ENCODE measurements at regions not wholly inside any gene's neighbourhood (a gene's known extent, or its start where the extent isn't known, plus 50 kb on each side); places are given as distances from the start of the nearest gene placed in this dataset.
"Not testable (repeated sequence)": the region's sequence is repeated elsewhere in the genome, so short reads cannot be mapped to it uniquely, and the experiment has no call there.

DNA sequence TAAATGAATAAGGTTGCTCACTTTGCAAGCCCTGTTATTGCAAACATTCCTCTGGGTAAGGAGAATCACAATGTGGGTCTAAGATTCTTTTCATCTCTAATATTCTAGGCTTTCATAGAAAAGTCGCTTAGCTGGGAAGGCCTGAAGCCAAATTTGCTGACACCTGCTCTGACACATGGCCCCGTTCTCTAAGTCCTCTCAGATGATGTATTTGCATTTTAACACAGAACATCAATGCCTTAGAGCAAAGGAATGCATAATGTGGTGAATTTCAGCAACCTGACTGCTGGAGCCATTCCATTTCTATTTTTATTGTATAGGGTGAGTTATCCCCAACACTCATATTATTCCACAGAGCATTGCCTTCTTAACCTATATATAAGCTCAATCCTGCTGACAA lies 682.1 kb upstream of the NRP1 start:
- WGBS, 2 experiments = 91 to 100% methylated on average over 2 of the region's 2 CpGs

DNA sequence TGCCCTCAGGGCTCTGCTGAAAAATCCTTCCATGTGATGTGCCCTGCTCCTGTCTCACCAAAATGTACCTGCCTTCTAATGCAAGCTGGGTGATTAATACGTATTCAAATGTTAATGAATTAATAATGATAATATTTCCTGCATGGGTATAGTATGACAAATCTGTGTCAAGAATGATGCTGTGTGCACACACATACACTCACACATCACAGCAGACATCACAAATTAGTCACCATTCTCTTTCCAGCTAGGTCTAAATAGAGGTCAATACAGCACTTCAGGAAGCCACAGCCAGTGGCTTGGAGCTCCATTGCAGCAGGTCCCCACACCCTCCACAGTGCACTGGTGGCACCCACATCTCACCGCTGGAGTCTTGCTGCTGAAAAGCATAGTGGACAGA lies 681.2 kb upstream of the NRP1 start:
- H3K9me3 ChIP-seq (ENCODE audit: control insufficient read depth, low read length) = no peaks in the 10 kb centered on the region
- 96 to 100% methylated on average over 1 of the region's 2 CpGs for WGBS, 2 experiments
- no peak overlapping the region for H3K4me3 ChIP-seq (ENCODE audit: insufficient read depth, low read depth, low read length)
- H3K27me3 ChIP-seq (ENCODE audit: control insufficient read depth, insufficient read depth, low read length, poor library complexity, severe bottlenecking) = no peaks in the 10 kb centered on the region
- H3K27ac ChIP-seq (ENCODE audit: insufficient read depth, low read depth, low read length, poor library complexity, severe bottlenecking) = no peak overlapping the region
- no peaks in the 10 kb centered on the region for H3K4me1 ChIP-seq (ENCODE audit: control insufficient read depth, insufficient read depth, low read length)
- no peaks in the 10 kb centered on the region for H3K36me3 ChIP-seq (ENCODE audit: control insufficient read depth, insufficient read depth, low read length)

More for the DNA sequence above, 682.1 kb upstream of the NRP1 start:
- Histone ChIP-seq H3K4me3 (ENCODE audit: insufficient read depth, low read depth, low read length) (no peak overlapping the region), H3K9me3 (ENCODE audit: control insufficient read depth, low read length) (no peaks in the 10 kb centered on the region), H3K4me1 (ENCODE audit: control insufficient read depth, insufficient read depth, low read length) (no peaks in the 10 kb centered on the region), H3K36me3 (ENCODE audit: control insufficient read depth, insufficient read depth, low read length) (no peaks in the 10 kb centered on the region), H3K27ac (ENCODE audit: insufficient read depth, low read depth, low read length, poor library complexity, severe bottlenecking) (no peak overlapping the region), H3K27me3 (ENCODE audit: control insufficient read depth, insufficient read depth, low read length, poor library complexity, severe bottlenecking) (no peaks in the 10 kb centered on the region)

DNA sequence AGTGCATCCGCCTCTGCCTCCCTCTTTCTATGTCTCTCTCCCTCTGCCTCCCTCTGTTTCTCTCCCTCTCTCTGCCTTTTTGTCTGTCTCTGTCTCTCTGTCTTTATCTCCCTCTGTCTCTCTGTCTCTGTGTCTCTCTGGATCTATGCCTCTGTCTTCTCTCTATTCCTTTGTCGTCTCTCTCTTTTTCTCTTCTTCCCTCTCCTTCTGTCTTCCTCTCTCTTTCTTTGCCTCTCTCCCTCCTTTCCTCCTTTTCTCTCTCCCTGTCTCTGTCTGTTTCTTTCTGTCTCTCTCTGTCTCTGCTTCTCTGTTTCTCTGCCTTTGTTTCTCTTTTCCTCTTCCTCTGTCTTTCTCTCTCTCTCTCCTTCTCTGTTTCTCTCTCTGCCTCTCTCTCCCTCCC lies 678.8 kb upstream of the NRP1 start:
- Histone ChIP-seq H3K27ac (ENCODE audit: insufficient read depth, low read depth, low read length, poor library complexity, severe bottlenecking) (no peak overlapping the region), H3K36me3 (ENCODE audit: control insufficient read depth, insufficient read depth, low read length) (no peaks in the 10 kb centered on the region), H3K4me1 (ENCODE audit: control insufficient read depth, insufficient read depth, low read length) (no peaks in the 10 kb centered on the region), H3K27me3 (ENCODE audit: control insufficient read depth, insufficient read depth, low read length, poor library complexity, severe bottlenecking) (no peaks in the 10 kb centered on the region), H3K4me3 (ENCODE audit: insufficient read depth, low read depth, low read length) (no peak overlapping the region), H3K9me3 (ENCODE audit: control insufficient read depth, low read length) (no peaks in the 10 kb centered on the region)
- WGBS, 2 experiments = 87 to 94% methylated on average over 2 of the region's 2 CpGs

DNA sequence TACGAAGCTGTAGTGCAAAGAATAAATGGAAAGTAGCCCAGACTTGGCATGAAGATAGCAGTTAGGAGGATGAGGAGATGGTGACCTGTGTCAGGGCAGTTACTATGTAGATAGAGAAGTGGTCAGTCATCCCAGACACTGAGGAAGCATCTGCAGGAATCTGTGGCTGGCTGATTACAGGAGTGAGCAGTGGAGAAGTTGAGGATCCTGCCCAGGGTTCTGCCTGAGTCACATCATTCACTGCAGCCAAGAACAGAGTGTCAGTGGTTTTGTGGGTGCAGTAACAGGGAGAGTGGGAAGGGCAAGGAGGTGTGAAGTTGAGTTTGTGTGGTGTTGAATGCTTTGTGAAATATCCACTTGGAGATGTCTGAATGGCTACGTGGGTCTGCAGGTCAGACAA lies 676.4 kb upstream of the NRP1 start:
- no peak overlapping the region for H3K27ac ChIP-seq (ENCODE audit: insufficient read depth, low read depth, low read length, poor library complexity, severe bottlenecking)
- no peak overlapping the region for H3K4me3 ChIP-seq (ENCODE audit: insufficient read depth, low read depth, low read length)
- WGBS, 2 experiments = 91 to 97% methylated on average over 2 of the region's 2 CpGs
- H3K9me3 ChIP-seq (ENCODE audit: control insufficient read depth, low read length) = no peaks in the 10 kb centered on the region
- no peaks in the 10 kb centered on the region for H3K27me3 ChIP-seq (ENCODE audit: control insufficient read depth, insufficient read depth, low read length, poor library complexity, severe bottlenecking)
- no peaks in the 10 kb centered on the region for H3K36me3 ChIP-seq (ENCODE audit: control insufficient read depth, insufficient read depth, low read length)
- no peaks in the 10 kb centered on the region for H3K4me1 ChIP-seq (ENCODE audit: control insufficient read depth, insufficient read depth, low read length)

DNA sequence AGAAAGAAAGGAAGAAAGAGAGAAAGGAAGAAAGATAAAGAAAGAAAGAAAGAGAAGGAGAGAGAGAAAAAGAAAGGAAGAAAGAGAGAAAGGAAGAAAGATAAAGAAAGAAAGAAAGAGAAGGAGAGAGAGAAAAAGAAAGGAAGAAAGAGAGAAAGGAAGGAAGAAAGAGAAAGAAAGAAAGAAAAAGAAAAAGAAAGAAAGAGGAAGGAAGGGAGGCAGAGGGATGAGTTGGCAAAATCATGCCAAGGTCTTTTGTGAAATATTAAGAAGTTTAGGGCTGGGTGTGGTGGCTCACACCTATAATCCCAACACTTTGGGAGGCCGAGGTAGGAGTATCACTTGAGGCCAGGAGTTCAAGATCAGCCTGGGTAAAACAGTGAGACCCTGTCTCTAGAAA lies 675.8 kb upstream of the NRP1 start:
- H3K4me3 ChIP-seq (ENCODE audit: insufficient read depth, low read depth, low read length); H3K36me3 ChIP-seq (ENCODE audit: control insufficient read depth, insufficient read depth, low read length); H3K4me1 ChIP-seq (ENCODE audit: control insufficient read depth, insufficient read depth, low read length); H3K9me3 ChIP-seq (ENCODE audit: control insufficient read depth, low read length); H3K27me3 ChIP-seq (ENCODE audit: control insufficient read depth, insufficient read depth, low read length, poor library complexity, severe bottlenecking); H3K27ac ChIP-seq (ENCODE audit: insufficient read depth, low read depth, low read length, poor library complexity, severe bottlenecking): not testable (repeated sequence)
- 100% methylated on average over 1 of the region's 1 CpG for WGBS, 2 experiments

DNA sequence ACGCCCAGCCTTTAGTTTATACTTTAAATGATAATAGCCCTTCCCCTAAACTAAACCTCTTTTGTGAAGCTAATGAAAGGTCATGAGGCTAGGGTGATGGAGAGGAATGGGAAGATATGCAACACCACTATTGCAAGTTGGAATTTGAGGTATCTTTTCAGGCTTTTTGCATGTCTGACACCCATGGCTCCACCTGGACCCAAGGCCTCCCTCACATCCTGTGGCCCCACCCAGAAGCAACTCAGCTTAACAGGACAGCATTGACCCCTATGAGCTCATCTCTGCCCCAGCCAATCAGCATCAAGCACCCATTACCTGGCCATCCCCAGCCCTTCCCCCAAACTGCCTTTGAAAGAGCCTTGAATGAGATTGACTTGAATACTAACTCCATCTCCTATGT lies 674.2 kb upstream of the NRP1 start:
- Histone ChIP-seq H3K27ac (ENCODE audit: insufficient read depth, low read depth, low read length, poor library complexity, severe bottlenecking) (no peak overlapping the region), H3K4me1 (ENCODE audit: control insufficient read depth, insufficient read depth, low read length) (no peaks in the 10 kb centered on the region), H3K27me3 (ENCODE audit: control insufficient read depth, insufficient read depth, low read length, poor library complexity, severe bottlenecking) (no peaks in the 10 kb centered on the region), H3K4me3 (ENCODE audit: insufficient read depth, low read depth, low read length) (no peak overlapping the region), H3K9me3 (ENCODE audit: control insufficient read depth, low read length) (no peaks in the 10 kb centered on the region), H3K36me3 (ENCODE audit: control insufficient read depth, insufficient read depth, low read length) (no peaks in the 10 kb centered on the region)
- 86% methylated on average over 1 of the region's 1 CpG; no CpG with 5 or more reads in 1 of the 2 experiments for WGBS, 2 experiments

DNA sequence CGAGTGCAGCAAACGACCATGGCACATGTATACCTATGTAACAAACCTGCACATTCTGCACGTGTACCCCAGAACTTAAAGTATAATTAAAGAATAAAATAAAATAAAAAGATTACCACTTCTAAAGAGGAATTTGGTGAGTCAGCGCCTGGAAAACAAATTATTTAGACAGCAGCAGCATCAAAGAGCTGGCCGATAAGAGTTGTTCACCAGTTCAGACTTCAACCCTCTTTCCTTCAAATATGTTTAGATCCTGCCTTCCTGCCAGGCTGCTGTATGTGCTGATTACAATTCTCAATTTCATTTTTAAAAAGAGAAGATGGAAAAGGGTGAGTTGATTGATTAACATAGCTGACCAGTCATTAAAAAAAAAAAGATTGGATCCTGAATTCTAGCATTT lies 672.0 kb upstream of the NRP1 start:
- Histone ChIP-seq H3K4me3 (ENCODE audit: insufficient read depth, low read depth, low read length) (no peak overlapping the region), H3K36me3 (ENCODE audit: control insufficient read depth, insufficient read depth, low read length) (no peaks in the 10 kb centered on the region)
- 89 to 93% methylated on average over 2 to 3 of the region's 5 CpGs for WGBS, 2 experiments

DNA sequence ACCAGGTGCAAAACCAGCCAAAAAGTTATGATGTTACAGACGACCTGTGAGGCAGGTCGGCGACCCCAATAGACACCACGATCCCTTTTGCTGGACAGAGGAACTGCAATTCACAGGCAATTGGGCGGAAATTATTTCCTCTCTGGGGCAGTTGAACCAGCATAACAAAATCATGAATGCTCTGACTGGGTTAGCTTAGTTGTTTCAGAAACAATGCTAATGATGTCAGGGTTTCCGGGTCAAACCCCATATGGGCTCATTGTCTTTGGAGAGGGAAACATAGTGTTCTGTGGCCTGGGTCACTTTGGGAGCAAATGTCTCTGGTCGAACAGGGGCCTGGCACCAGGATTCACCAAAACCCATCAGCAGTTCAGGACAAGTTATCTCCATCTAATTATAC lies 669.1 kb upstream of the NRP1 start:
- WGBS, 2 experiments = 77 to 86% methylated on average over 7 of the region's 7 CpGs
- Histone ChIP-seq H3K27me3 (ENCODE audit: control insufficient read depth, insufficient read depth, low read length, poor library complexity, severe bottlenecking) (no peaks in the 10 kb centered on the region), H3K27ac (ENCODE audit: insufficient read depth, low read depth, low read length, poor library complexity, severe bottlenecking) (no peak overlapping the region), H3K9me3 (ENCODE audit: control insufficient read depth, low read length) (no peaks in the 10 kb centered on the region), H3K36me3 (ENCODE audit: control insufficient read depth, insufficient read depth, low read length) (no peaks in the 10 kb centered on the region), H3K4me1 (ENCODE audit: control insufficient read depth, insufficient read depth, low read length) (no peaks in the 10 kb centered on the region), H3K4me3 (ENCODE audit: insufficient read depth, low read depth, low read length) (no peak overlapping the region)

More for the DNA sequence above, 672.0 kb upstream of the NRP1 start:
- H3K27me3 ChIP-seq (ENCODE audit: control insufficient read depth, insufficient read depth, low read length, poor library complexity, severe bottlenecking) = no peaks in the 10 kb centered on the region
- no peak overlapping the region for H3K27ac ChIP-seq (ENCODE audit: insufficient read depth, low read depth, low read length, poor library complexity, severe bottlenecking)
- no peaks in the 10 kb centered on the region for H3K4me1 ChIP-seq (ENCODE audit: control insufficient read depth, insufficient read depth, low read length)
- H3K9me3 ChIP-seq (ENCODE audit: control insufficient read depth, low read length) = no peaks in the 10 kb centered on the region

DNA sequence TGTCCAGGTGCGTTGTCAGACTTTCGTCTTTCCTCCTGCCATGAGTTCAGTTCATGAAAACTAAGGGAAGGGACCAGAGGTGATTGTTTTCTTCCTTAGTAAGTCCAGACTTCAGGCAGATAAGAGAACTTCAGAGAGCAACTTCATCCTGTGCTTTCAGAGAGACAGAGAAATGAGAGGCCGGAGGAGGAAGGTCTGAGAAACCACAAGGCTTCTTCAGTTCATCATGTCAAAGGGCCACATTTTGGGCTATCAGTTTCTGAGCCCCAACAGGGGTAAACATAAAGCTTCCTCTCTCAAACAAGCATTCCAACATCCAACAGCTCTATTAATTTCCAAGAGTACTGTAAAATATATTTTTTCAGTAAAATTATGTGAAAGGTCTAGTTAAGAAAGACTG lies 668.4 kb upstream of the NRP1 start:
- Histone ChIP-seq H3K9me3 (ENCODE audit: control insufficient read depth, low read length) (no peaks in the 10 kb centered on the region), H3K27me3 (ENCODE audit: control insufficient read depth, insufficient read depth, low read length, poor library complexity, severe bottlenecking) (no peaks in the 10 kb centered on the region), H3K27ac (ENCODE audit: insufficient read depth, low read depth, low read length, poor library complexity, severe bottlenecking) (no peak overlapping the region), H3K4me1 (ENCODE audit: control insufficient read depth, insufficient read depth, low read length) (no peaks in the 10 kb centered on the region), H3K4me3 (ENCODE audit: insufficient read depth, low read depth, low read length) (no peak overlapping the region), H3K36me3 (ENCODE audit: control insufficient read depth, insufficient read depth, low read length) (no peaks in the 10 kb centered on the region)
- WGBS, 2 experiments = 93 to 94% methylated on average over 3 of the region's 3 CpGs

DNA sequence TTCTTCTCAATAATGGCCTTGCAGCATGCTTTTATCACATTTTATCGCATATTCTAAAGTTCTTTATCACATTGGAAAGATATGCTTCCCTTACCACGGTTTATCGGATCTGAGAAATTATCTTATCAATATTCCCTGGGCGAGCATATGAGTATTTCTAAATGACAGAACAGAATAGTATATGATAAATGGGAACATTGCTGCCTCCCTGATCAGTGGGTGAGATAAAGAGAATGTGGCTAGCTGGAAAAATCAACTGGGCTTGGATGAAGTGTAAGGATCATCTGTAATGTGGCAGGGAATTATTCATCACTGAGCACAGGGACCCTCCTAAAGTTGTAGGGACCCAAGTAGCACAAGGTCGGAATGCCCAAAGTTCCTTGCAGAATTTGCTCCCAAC lies 667.4 kb upstream of the NRP1 start:
- WGBS, 2 experiments = 94% methylated on average over 4 to 5 of the region's 5 CpGs
- H3K36me3 ChIP-seq (ENCODE audit: control insufficient read depth, insufficient read depth, low read length) = no peaks in the 10 kb centered on the region
- no peaks in the 10 kb centered on the region for H3K4me1 ChIP-seq (ENCODE audit: control insufficient read depth, insufficient read depth, low read length)
- H3K9me3 ChIP-seq (ENCODE audit: control insufficient read depth, low read length) = no peaks in the 10 kb centered on the region
- no peaks in the 10 kb centered on the region for H3K27me3 ChIP-seq (ENCODE audit: control insufficient read depth, insufficient read depth, low read length, poor library complexity, severe bottlenecking)
- H3K4me3 ChIP-seq (ENCODE audit: insufficient read depth, low read depth, low read length) = no peak overlapping the region
- H3K27ac ChIP-seq (ENCODE audit: insufficient read depth, low read depth, low read length, poor library complexity, severe bottlenecking) = no peak overlapping the region

DNA sequence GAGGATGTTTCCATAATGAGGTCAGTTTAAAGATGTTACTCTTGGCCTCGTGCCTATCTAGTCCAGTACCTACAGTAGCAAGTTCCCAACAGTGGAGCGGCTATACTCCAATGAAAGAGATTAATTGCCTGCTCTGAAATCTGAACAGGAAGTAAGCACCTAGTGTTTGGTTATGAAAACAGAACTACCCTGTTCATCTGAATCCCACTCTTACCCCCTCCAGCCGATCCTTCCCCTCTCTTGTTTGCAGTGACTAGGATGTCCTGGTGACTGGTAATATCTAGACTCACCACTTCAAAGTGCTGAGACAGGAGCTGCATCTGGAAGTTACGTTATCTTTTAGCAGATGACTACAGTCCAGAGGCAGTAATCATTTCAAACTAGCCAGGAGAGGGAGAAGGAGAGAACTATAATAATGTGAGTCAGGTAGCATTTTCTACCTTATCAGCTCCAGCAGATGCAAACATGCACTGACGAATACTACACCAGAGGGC lies 666.7 kb upstream of the NRP1 start:
- WGBS, 2 experiments = 78 to 96% methylated on average over 4 to 5 of the region's 5 CpGs
- no peaks in the 10 kb centered on the region for H3K36me3 ChIP-seq (ENCODE audit: control insufficient read depth, insufficient read depth, low read length)
- no peaks in the 10 kb centered on the region for H3K27me3 ChIP-seq (ENCODE audit: control insufficient read depth, insufficient read depth, low read length, poor library complexity, severe bottlenecking)
- no peaks in the 10 kb centered on the region for H3K4me1 ChIP-seq (ENCODE audit: control insufficient read depth, insufficient read depth, low read length)
- H3K27ac ChIP-seq (ENCODE audit: insufficient read depth, low read depth, low read length, poor library complexity, severe bottlenecking) = no peak overlapping the region
- no peak overlapping the region for H3K4me3 ChIP-seq (ENCODE audit: insufficient read depth, low read depth, low read length)
- no peaks in the 10 kb centered on the region for H3K9me3 ChIP-seq (ENCODE audit: control insufficient read depth, low read length)

Measured in ectodermal cell (in vitro differentiated cells).